ENCODE measurements at regions not wholly inside any gene's neighbourhood (a gene's known extent, or its start where the extent isn't known, plus 50 kb on each side); places are given as distances from the start of the nearest gene placed in this dataset.
"Not testable (repeated sequence)": the region's sequence is repeated elsewhere in the genome, so short reads cannot be mapped to it uniquely, and the experiment has no call there.

DNA sequence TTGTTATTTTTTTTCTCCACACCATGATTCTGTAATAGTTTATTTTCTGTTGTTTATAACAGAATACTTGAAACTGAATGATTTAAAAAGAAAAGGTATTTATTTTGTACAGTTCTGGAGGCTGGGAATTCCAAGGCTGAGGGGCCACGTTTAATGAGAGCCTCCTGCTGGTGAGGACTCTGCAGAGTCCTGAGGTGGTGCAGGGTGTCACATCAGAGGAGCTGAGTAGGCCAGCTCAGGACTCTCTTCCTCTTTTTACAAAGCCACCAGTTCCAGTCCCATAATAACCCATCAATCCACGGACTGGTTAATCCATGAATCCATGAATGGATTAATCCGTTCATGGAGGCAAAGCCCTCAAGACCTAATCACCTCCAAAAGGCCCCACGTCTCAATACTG, 71.6 kb downstream of the TFAP2A start:
- Mint-ChIP-seq H3K36me3 (no peaks in the 10 kb centered on the region), H3K27me3 (peaks cover 5 to 6% of the 10 kb centered on the region in 2 donors), H3K4me3 (no peak overlapping the region), H3K9me3 (peaks cover 0 to 2% (median 0%) of the 10 kb centered on the region in 8 donors), H3K27ac (no peak overlapping the region), H3K4me1 (no peaks in the 10 kb centered on the region)
- Histone ChIP-seq H3K4me3 (ENCODE audit: low read length in 2 of 2) (no peak overlapping the region), H3K36me3 (ENCODE audit: insufficient read depth, low read length) (no peaks in the 10 kb centered on the region), H3K27me3 (ENCODE audit: insufficient read depth, low read length) (no peaks in the 10 kb centered on the region), H3K27ac (ENCODE audit: low read depth, low read length) (no peak overlapping the region), H3K9me3 (ENCODE audit: control insufficient read depth in 1 of 2, low read length in 2 of 2) (no peaks in the 10 kb centered on the region), H3K4me1 (ENCODE audit: insufficient read depth, low read length) (no peaks in the 10 kb centered on the region)
- intact Hi-C loops (cut with micrococcal nuclease): no loop called here
- POLR2A ChIA-PET (ENCODE audit: partially characterized antibody): no interaction called here
- DNase-seq: no peak
- CTCF ChIA-PET (ENCODE audit: partially characterized antibody): no interaction called here

DNA sequence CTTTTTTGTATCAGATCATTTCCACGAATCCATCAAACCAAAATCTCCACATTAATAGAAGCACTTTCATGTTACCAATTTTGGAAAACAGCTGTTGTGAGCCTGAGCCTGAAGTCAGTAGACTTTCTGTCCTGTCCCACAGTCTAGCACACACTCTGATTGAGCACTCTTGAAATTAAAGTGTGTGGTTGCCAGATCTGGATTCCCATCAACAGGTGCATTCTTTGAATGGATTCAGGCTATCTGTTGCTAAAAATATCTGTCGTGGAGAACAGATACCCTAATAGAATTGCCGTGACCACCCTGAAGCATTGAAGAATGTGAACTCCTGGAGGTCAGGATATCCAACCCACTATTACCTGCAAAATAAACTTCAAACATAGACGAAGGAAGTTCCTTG, 73.3 kb downstream of the TFAP2A start:
- H3K27ac Mint-ChIP-seq: no peak overlapping the region
- Histone ChIP-seq H3K9me3 (ENCODE audit: control insufficient read depth in 1 of 2, low read length in 2 of 2) (no peaks in the 10 kb centered on the region), H3K27ac (ENCODE audit: low read depth, low read length) (no peak overlapping the region), H3K4me3 (ENCODE audit: low read length in 2 of 2) (no peak overlapping the region), H3K36me3 (ENCODE audit: insufficient read depth, low read length) (no peaks in the 10 kb centered on the region), H3K4me1 (ENCODE audit: insufficient read depth, low read length) (no peaks in the 10 kb centered on the region), H3K27me3 (ENCODE audit: insufficient read depth, low read length) (no peaks in the 10 kb centered on the region)
- no peaks in the 10 kb centered on the region for H3K4me1 Mint-ChIP-seq
- ChIA-PET POLR2A (ENCODE audit: partially characterized antibody) (no interaction called here), CTCF (ENCODE audit: partially characterized antibody) (no interaction called here)
- H3K36me3 Mint-ChIP-seq: no peaks in the 10 kb centered on the region
- peaks cover 0 to 4% (median 0%) of the 10 kb centered on the region in 8 donors for H3K9me3 Mint-ChIP-seq
- no peak overlapping the region for H3K4me3 Mint-ChIP-seq
- intact Hi-C loops (cut with micrococcal nuclease): no loop called here
- H3K27me3 Mint-ChIP-seq: peaks cover 2 to 3% of the 10 kb centered on the region in 2 donors
- no peak for DNase-seq

DNA sequence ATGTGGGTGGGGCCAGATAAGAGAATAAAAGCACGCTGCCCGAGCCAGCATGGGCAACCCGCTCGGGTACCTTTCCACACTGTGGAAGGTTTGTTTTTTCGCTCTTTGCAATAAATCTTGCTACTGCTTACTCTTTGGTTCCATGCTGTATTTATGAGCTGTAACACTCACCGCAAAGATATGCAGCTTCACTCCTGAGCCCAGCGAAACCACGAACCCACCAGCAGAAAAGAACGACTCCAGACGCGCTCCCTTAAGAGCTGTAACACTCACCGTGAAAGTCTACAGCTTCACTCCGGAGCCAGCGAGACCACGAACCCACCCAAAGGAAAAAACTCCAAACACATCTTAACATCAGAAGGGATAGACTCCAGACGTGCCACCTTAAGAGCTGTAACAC, 76.7 kb downstream of the TFAP2A start:
- intact Hi-C loops (cut with micrococcal nuclease): no loop called here
- Histone ChIP-seq H3K4me1 (ENCODE audit: insufficient read depth, low read length) (no peaks in the 10 kb centered on the region), H3K36me3 (ENCODE audit: insufficient read depth, low read length) (no peaks in the 10 kb centered on the region), H3K9me3 (ENCODE audit: control insufficient read depth in 1 of 2, low read length in 2 of 2) (no peaks in the 10 kb centered on the region), H3K4me3 (ENCODE audit: low read length in 2 of 2) (no peak overlapping the region), H3K27me3 (ENCODE audit: insufficient read depth, low read length) (no peaks in the 10 kb centered on the region), H3K27ac (ENCODE audit: low read depth, low read length) (no peak overlapping the region)
- Mint-ChIP-seq H3K9me3 (peaks cover 0 to 4% (median 0%) of the 10 kb centered on the region in 8 donors), H3K4me1 (no peaks in the 10 kb centered on the region), H3K36me3 (no peaks in the 10 kb centered on the region), H3K27me3 (peaks cover 2% of the 10 kb centered on the region in 2 donors), H3K27ac (no peak overlapping the region), H3K4me3 (no peak overlapping the region)
- ChIA-PET CTCF (ENCODE audit: partially characterized antibody) (no interaction called here), POLR2A (ENCODE audit: partially characterized antibody) (no interaction called here)
- DNase-seq: no peak

DNA sequence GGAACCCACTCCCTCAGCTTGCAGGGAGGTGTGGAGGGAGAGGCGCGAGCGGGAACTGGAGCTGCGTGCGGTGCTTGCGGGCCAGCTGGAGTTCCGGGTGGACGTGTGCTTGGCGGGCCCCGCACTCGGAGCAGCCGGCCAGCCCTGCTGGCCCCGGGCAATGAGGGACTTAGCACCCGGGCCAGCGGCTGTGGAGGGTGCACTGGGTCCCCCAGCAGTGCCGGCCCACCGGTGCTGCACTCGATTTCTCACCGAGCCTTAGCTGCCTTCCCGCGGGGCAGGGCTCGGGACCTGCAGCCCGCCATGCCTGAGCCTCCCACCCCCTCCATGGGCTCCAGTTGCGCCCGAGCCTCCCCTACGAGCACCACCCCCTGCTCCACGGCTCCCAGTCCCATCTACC, 77.5 kb downstream of the TFAP2A start:
- CTCF ChIA-PET (ENCODE audit: partially characterized antibody); intact Hi-C loops (cut with micrococcal nuclease); H3K27me3 Mint-ChIP-seq; H3K27ac Mint-ChIP-seq; H3K36me3 ChIP-seq (ENCODE audit: insufficient read depth, low read length); H3K9me3 Mint-ChIP-seq; H3K9me3 ChIP-seq (ENCODE audit: control insufficient read depth in 1 of 2, low read length in 2 of 2); H3K4me1 Mint-ChIP-seq; POLR2A ChIA-PET (ENCODE audit: partially characterized antibody); DNase-seq; H3K36me3 Mint-ChIP-seq; H3K4me3 Mint-ChIP-seq; H3K4me1 ChIP-seq (ENCODE audit: insufficient read depth, low read length); H3K27ac ChIP-seq (ENCODE audit: low read depth, low read length); H3K27me3 ChIP-seq (ENCODE audit: insufficient read depth, low read length); H3K4me3 ChIP-seq (ENCODE audit: low read length in 2 of 2): not testable (repeated sequence)

DNA sequence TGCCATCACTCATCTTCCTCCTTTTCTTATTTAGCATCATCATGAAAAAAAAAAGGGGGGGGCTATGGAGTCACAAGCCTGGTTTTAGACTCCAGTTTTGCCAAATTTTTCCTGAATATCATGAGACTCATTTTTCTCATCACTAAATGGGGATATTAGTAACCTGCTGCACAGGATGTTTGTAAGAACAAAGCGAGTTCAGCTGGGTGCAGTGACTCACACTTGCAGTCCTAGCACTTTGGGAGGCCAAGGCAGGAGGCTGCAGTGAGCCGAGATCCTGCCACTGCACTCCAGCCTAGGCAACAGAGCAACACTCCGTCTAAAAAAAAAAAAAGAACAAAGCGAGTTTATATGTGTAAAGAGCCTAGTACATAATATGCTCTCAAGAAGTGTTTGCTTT, 82.8 kb downstream of the TFAP2A start:
- H3K9me3 Mint-ChIP-seq: peaks cover 0 to 4% (median 0%) of the 10 kb centered on the region in 8 donors
- DNase-seq: no peak
- intact Hi-C loops (cut with micrococcal nuclease): no loop called here

DNA sequence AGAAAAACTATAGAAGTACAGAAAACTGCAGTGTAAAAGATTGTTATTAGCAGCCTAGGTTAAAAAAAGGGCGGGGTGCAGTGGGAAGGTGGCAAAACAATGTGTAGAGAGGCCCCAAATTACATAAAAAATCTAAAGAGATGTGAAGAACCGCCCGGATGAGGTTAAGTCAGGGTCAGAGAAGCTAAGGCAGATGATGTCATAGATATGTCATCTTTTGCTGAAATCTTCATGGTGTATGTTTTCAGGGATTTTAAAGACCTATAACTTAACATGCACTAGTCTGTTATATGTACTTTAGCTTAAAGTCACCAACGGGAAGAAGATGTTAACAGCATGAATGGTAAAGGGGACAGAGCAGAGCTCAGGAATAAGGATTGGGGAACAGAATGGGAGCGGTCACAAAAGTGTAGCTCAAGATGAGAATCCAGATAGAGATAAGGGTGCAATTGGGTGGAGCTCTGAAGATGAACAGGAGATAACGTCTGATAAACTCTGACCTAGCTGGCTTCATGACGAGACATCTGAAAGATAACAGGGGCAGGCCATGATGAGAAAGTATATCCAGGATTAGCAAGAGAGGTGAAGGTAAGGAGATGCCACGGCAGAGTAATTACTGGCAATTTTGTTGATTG, 83.4 kb downstream of the TFAP2A start:
- H3K27me3 Mint-ChIP-seq: peaks cover 0 to 4% of the 10 kb centered on the region in 2 donors
- no peak overlapping the region for H3K27ac Mint-ChIP-seq
- no peaks in the 10 kb centered on the region for H3K36me3 ChIP-seq (ENCODE audit: insufficient read depth, low read length)
- H3K9me3 ChIP-seq (ENCODE audit: control insufficient read depth in 1 of 2, low read length in 2 of 2): no peaks in the 10 kb centered on the region
- no peak for DNase-seq
- no peaks in the 10 kb centered on the region for H3K27me3 ChIP-seq (ENCODE audit: insufficient read depth, low read length)
- ChIA-PET CTCF (ENCODE audit: partially characterized antibody) (no interaction called here), POLR2A (ENCODE audit: partially characterized antibody) (no interaction called here)
- no peak overlapping the region for H3K27ac ChIP-seq (ENCODE audit: low read depth, low read length)
- no peak overlapping the region for H3K4me3 ChIP-seq (ENCODE audit: low read length in 2 of 2)
- no peaks in the 10 kb centered on the region for H3K4me1 Mint-ChIP-seq
- H3K9me3 Mint-ChIP-seq: peaks cover 0 to 1% (median 0%) of the 10 kb centered on the region in 8 donors
- no peaks in the 10 kb centered on the region for H3K4me1 ChIP-seq (ENCODE audit: insufficient read depth, low read length)
- H3K36me3 Mint-ChIP-seq: no peaks in the 10 kb centered on the region
- no peak overlapping the region for H3K4me3 Mint-ChIP-seq
- intact Hi-C loops (cut with micrococcal nuclease): no loop called here

More for the DNA sequence above, 82.8 kb downstream of the TFAP2A start:
- no peaks in the 10 kb centered on the region for H3K36me3 Mint-ChIP-seq
- no peaks in the 10 kb centered on the region for H3K9me3 ChIP-seq (ENCODE audit: control insufficient read depth in 1 of 2, low read length in 2 of 2)
- H3K4me3 ChIP-seq (ENCODE audit: low read length in 2 of 2): no peak overlapping the region
- H3K4me1 Mint-ChIP-seq: no peaks in the 10 kb centered on the region
- no peaks in the 10 kb centered on the region for H3K4me1 ChIP-seq (ENCODE audit: insufficient read depth, low read length)
- no peak overlapping the region for H3K4me3 Mint-ChIP-seq
- no peaks in the 10 kb centered on the region for H3K36me3 ChIP-seq (ENCODE audit: insufficient read depth, low read length)
- no peak overlapping the region for H3K27ac Mint-ChIP-seq
- CTCF ChIA-PET (ENCODE audit: partially characterized antibody): no interaction called here
- peaks cover 0 to 4% of the 10 kb centered on the region in 2 donors for H3K27me3 Mint-ChIP-seq
- POLR2A ChIA-PET (ENCODE audit: partially characterized antibody): no interaction called here
- no peak overlapping the region for H3K27ac ChIP-seq (ENCODE audit: low read depth, low read length)
- no peaks in the 10 kb centered on the region for H3K27me3 ChIP-seq (ENCODE audit: insufficient read depth, low read length)

DNA sequence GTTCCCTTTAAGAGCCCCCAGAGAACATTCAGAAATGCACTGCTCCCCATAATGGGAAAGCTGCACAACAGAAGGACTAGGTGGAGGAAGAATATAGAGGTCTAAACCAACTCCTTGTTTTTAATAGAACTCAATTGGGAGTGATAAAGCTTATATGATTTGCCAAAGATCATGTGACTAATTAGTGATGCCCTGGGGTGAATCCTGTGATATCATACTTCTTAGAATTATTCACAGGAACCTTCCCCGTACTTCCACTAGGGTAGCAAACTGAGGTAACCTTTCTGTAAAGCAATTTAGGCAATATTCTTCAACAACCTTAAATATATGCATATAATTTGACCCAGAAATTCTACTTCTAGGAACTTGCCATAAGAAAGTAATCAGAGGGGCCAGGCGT, 84.4 kb downstream of the TFAP2A start:
- Histone ChIP-seq H3K36me3 (ENCODE audit: insufficient read depth, low read length) (no peaks in the 10 kb centered on the region), H3K9me3 (ENCODE audit: control insufficient read depth in 1 of 2, low read length in 2 of 2) (no peaks in the 10 kb centered on the region), H3K27ac (ENCODE audit: low read depth, low read length) (no peak overlapping the region), H3K4me1 (ENCODE audit: insufficient read depth, low read length) (no peaks in the 10 kb centered on the region), H3K4me3 (ENCODE audit: low read length in 2 of 2) (no peak overlapping the region), H3K27me3 (ENCODE audit: insufficient read depth, low read length) (no peaks in the 10 kb centered on the region)
- POLR2A ChIA-PET (ENCODE audit: partially characterized antibody): no interaction called here
- CTCF ChIA-PET (ENCODE audit: partially characterized antibody): no interaction called here
- no peaks in the 10 kb centered on the region for H3K4me1 Mint-ChIP-seq
- DNase-seq: no peak
- H3K36me3 Mint-ChIP-seq: no peaks in the 10 kb centered on the region
- H3K27me3 Mint-ChIP-seq: peaks cover 0 to 4% of the 10 kb centered on the region in 2 donors
- H3K9me3 Mint-ChIP-seq: peaks cover 0 to 3% (median 0%) of the 10 kb centered on the region in 8 donors
- intact Hi-C loops (cut with micrococcal nuclease): no loop called here
- H3K4me3 Mint-ChIP-seq: no peak overlapping the region
- no peak overlapping the region for H3K27ac Mint-ChIP-seq

DNA sequence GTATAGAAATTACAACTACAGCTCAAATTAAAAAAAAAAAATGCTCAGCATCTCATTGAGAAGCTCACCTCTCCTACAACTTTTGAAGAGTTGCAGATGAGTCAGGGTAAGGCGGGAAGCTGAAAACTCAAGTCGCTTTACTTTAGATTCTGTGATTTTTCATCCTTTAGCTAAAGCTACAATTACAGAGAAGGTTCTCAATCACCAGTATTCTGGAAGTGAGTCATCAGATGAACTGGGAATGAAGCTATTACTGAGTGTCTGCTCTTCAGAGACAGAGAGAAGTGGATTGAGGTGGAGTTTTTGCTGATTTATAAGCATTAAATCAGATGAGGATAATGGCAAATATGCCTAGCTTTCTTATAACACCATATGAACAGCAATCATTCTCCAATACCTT, 91.9 kb downstream of the TFAP2A start:
- Histone ChIP-seq H3K9me3 (ENCODE audit: control insufficient read depth in 1 of 2, low read length in 2 of 2) (no peaks in the 10 kb centered on the region), H3K27me3 (ENCODE audit: insufficient read depth, low read length) (no peaks in the 10 kb centered on the region), H3K4me3 (ENCODE audit: low read length in 2 of 2) (no peak overlapping the region), H3K27ac (ENCODE audit: low read depth, low read length) (no peak overlapping the region), H3K36me3 (ENCODE audit: insufficient read depth, low read length) (no peaks in the 10 kb centered on the region), H3K4me1 (ENCODE audit: insufficient read depth, low read length) (no peaks in the 10 kb centered on the region)
- no peak overlapping the region for H3K4me3 Mint-ChIP-seq
- peaks cover 0 to 6% (median 2%) of the 10 kb centered on the region in 8 donors for H3K9me3 Mint-ChIP-seq
- H3K27ac Mint-ChIP-seq: no peak overlapping the region
- no peak for DNase-seq
- no peaks in the 10 kb centered on the region for H3K4me1 Mint-ChIP-seq
- POLR2A ChIA-PET (ENCODE audit: partially characterized antibody): no interaction called here
- intact Hi-C loops (cut with micrococcal nuclease): no loop called here
- no peaks in the 10 kb centered on the region for H3K27me3 Mint-ChIP-seq
- CTCF ChIA-PET (ENCODE audit: partially characterized antibody): no interaction called here
- no peaks in the 10 kb centered on the region for H3K36me3 Mint-ChIP-seq
